NT2/D1 (cell line): ENCODE measurements at regions not wholly inside any gene's neighbourhood (a gene's known extent, or its start where the extent isn't known, plus 50 kb on each side); places are given as distances from the start of the nearest gene placed in this dataset.

Experiments
- DNase-seq: peaks from one replicate; pipeline ENCODE4 v3.0.0-alpha.2; 2011; ENCODE audit warnings: low read depth, low spot score
- H3K27me3 ChIP-seq: 2 replicates; pipeline ENCODE4 v1.6.0; 2011; ENCODE audit warnings: mild to moderate bottlenecking; ENCODE audit not compliant: insufficient read length, insufficient read depth
- H3K36me3 ChIP-seq: 2 replicates; pipeline ENCODE4 v1.6.1; 2011; ENCODE audit warnings: mild to moderate bottlenecking, low read length, mixed read lengths; ENCODE audit not compliant: insufficient read depth, insufficient read length
- H3K4me1 ChIP-seq: 2 replicates; pipeline ENCODE4 v1.5.1; 2011; ENCODE audit not compliant: insufficient read depth, insufficient read length
- H3K4me3 ChIP-seq: 2 replicates; pipeline ENCODE4 v1.5.1; 2011; ENCODE audit warnings: low read depth; ENCODE audit not compliant: insufficient read length
- H3K9ac ChIP-seq: 2 replicates; pipeline ENCODE4 v1.6.0; 2011; ENCODE audit warnings: low read depth; ENCODE audit not compliant: insufficient read length
- H3K9me3 ChIP-seq: 2 replicates; pipeline ENCODE4 v1.5.1; 2011; ENCODE audit warnings: mild to moderate bottlenecking, low read length; ENCODE audit not compliant: insufficient read depth
- SUZ12 ChIP-seq: IDR thresholded peaks from 2 replicates; pipeline ENCODE4 v1.6.1; 2011; ENCODE audit not compliant: insufficient read length, insufficient read depth; ENCODE audit errors: extremely low read depth
- YY1 ChIP-seq: IDR thresholded peaks from 2 replicates; pipeline ENCODE4 v1.6.1; 2011; ENCODE audit not compliant: insufficient read length, insufficient read depth
- ZNF274 ChIP-seq: IDR thresholded peaks from 2 replicates; pipeline ENCODE4 v1.6.1; 2011; ENCODE audit warnings: mild to moderate bottlenecking, low read depth, low read length

GRCh38 chr1:177859572-177859971, 110.3 kb downstream of the SEC16B start:
- no peaks in the 10 kb centered on the region for H3K9me3 ChIP-seq
- no peak overlapping the region for H3K9ac ChIP-seq
- no peak overlapping the region for H3K4me3 ChIP-seq
- no peaks in the 10 kb centered on the region for H3K4me1 ChIP-seq
- no peaks in the 10 kb centered on the region for H3K36me3 ChIP-seq
- no peak for DNase-seq
- TF ChIP-seq SUZ12, result no peak
- TF ChIP-seq YY1, result no peak
- no peak for TF ChIP-seq ZNF274
- H3K27me3 ChIP-seq, result no peaks in the 10 kb centered on the region

- no peak overlapping the region for H3K4me3 ChIP-seq
- H3K4me1 ChIP-seq, result no peaks in the 10 kb centered on the region
- no peak overlapping the region for H3K9ac ChIP-seq
- no peaks in the 10 kb centered on the region for H3K9me3 ChIP-seq
- H3K27me3 ChIP-seq, result no peaks in the 10 kb centered on the region
- H3K36me3 ChIP-seq, result no peaks in the 10 kb centered on the region
- DNase-seq, result no peak
- TF ChIP-seq SUZ12, result no peak
- TF ChIP-seq YY1, result no peak
- TF ChIP-seq ZNF274, result no peak
Observed at GRCh38 chr1:177858332-177858821, 111.5 kb downstream of the SEC16B start.

GRCh38 chr1:177857285-177857684, 112.6 kb downstream of the SEC16B start:
- Histone ChIP-seq H3K9me3 (no peaks in the 10 kb centered on the region), H3K4me1 (no peaks in the 10 kb centered on the region), H3K27me3 (no peaks in the 10 kb centered on the region), H3K4me3 (no peak overlapping the region), H3K9ac (no peak overlapping the region), H3K36me3 (no peaks in the 10 kb centered on the region)
- no peak for DNase-seq
- TF ChIP-seq ZNF274, result no peak
- no peak for TF ChIP-seq SUZ12
- TF ChIP-seq YY1, result no peak

GRCh38 chr1:177854951-177855350, 114.9 kb downstream of the SEC16B start:
- Histone ChIP-seq H3K27me3 (no peaks in the 10 kb centered on the region), H3K9me3 (no peaks in the 10 kb centered on the region), H3K4me1 (no peaks in the 10 kb centered on the region), H3K36me3 (no peaks in the 10 kb centered on the region), H3K9ac (no peak overlapping the region), H3K4me3 (no peak overlapping the region)
- TF ChIP-seq ZNF274, result no peak
- no peak for TF ChIP-seq YY1
- TF ChIP-seq SUZ12, result no peak
- DNase-seq, result no peak

- H3K27me3 ChIP-seq, result no peaks in the 10 kb centered on the region
- DNase-seq, result no peak
- TF ChIP-seq YY1 (no peak), ZNF274 (no peak), SUZ12 (no peak)
Observed at GRCh38 chr1:177849579-177850290, 120.1 kb downstream of the SEC16B start.

GRCh38 chr1:177849130-177849529, 120.7 kb downstream of the SEC16B start:
- Histone ChIP-seq H3K4me1 (no peaks in the 10 kb centered on the region), H3K9ac (no peak overlapping the region), H3K9me3 (no peaks in the 10 kb centered on the region), H3K27me3 (no peaks in the 10 kb centered on the region), H3K36me3 (no peaks in the 10 kb centered on the region), H3K4me3 (no peak overlapping the region)
- TF ChIP-seq SUZ12 (no peak), ZNF274 (no peak), YY1 (no peak)
- DNase-seq, result no peak

More at GRCh38 chr1:177849579-177850290, 120.1 kb downstream of the SEC16B start:
- Histone ChIP-seq H3K4me1 (no peaks in the 10 kb centered on the region), H3K9ac (no peak overlapping the region), H3K36me3 (no peaks in the 10 kb centered on the region), H3K4me3 (no peak overlapping the region), H3K9me3 (no peaks in the 10 kb centered on the region)

GRCh38 chr1:177848577-177848976, 121.3 kb downstream of the SEC16B start:
- no peaks in the 10 kb centered on the region for H3K27me3 ChIP-seq
- no peaks in the 10 kb centered on the region for H3K36me3 ChIP-seq
- no peak overlapping the region for H3K9ac ChIP-seq
- H3K4me1 ChIP-seq, result no peaks in the 10 kb centered on the region
- TF ChIP-seq ZNF274, result no peak
- no peak for TF ChIP-seq YY1
- TF ChIP-seq SUZ12, result no peak
- no peak for DNase-seq
- H3K4me3 ChIP-seq, result no peak overlapping the region
- no peaks in the 10 kb centered on the region for H3K9me3 ChIP-seq
